Sigmoid colon (tissue), 4 donors: ENCODE measurements at regions not wholly inside any gene's neighbourhood (a gene's known extent, or its start where the extent isn't known, plus 50 kb on each side); places are given as distances from the start of the nearest gene placed in this dataset.

Experiments
- CTCF ChIP-seq, 4 experiments: fragments of 450-650 bp in 3 of 4; fragments of 200-600 bp in 1 of 4; IDR thresholded peaks; one replicate each; pipeline ENCODE4 v1.5.1; 2016 to 2019; ENCODE audit warnings: antibody characterized with exemption in 4 of 4, mild to moderate bottlenecking in 3 of 4, moderate library complexity in 2 of 4
- POLR2A ChIP-seq, 2 donors: fragments of 450-650 bp; IDR thresholded peaks; one replicate each; pipeline ENCODE4 v1.6.1; 2016; ENCODE audit warnings: antibody characterized with exemption in 2 of 2, mild to moderate bottlenecking in 2 of 2, moderate library complexity in 2 of 2
- POLR2AphosphoS5 ChIP-seq, 4 donors: sonication (generic); formaldehyde crosslinking; IDR thresholded peaks; one replicate each; pipeline ENCODE4 v1.6.1; 2017; ENCODE audit warnings: antibody characterized with exemption in 4 of 4

- TF ChIP-seq CTCF (IDR thresholded peaks at IDR 0.05) = no peak
- TF ChIP-seq POLR2A (IDR thresholded peaks at IDR 0.05) = no peak
- TF ChIP-seq POLR2AphosphoS5 (IDR thresholded peaks at IDR 0.05) = no peak
Observed at GRCh38 chr3:95442766-95443165, 1371.6 kb upstream of the EPHA6 start.
